ENCODE measurements at regions not wholly inside any gene's neighbourhood (a gene's known extent, or its start where the extent isn't known, plus 50 kb on each side); places are given as distances from the start of the nearest gene placed in this dataset.

GRCh38 chr18:24869285-24869684 is 408.8 kb downstream of the HRH4 start:
- H3K27ac Mint-ChIP-seq = no peak overlapping the region
- H3K4me3 Mint-ChIP-seq = no peak overlapping the region
- H3K4me1 Mint-ChIP-seq = no peaks in the 10 kb centered on the region; the same call in 1 of the 2 replicates
- TF ChIP-seq JAZF1 (CRISPR knock-in tag; IDR thresholded peaks at IDR 0.05) (no peak), MYBL2 (CRISPR knock-in tag; IDR thresholded peaks at IDR 0.05) (no peak), IRF2 (CRISPR knock-in tag; IDR thresholded peaks at IDR 0.05; ENCODE audit: borderline replicate concordance, low read depth) (no peak), ZNF416 (CRISPR knock-in tag; IDR thresholded peaks at IDR 0.05) (no peak), NFATC4 (CRISPR knock-in tag; IDR thresholded peaks at IDR 0.05) (no peak), PREB (CRISPR knock-in tag; IDR thresholded peaks at IDR 0.05; ENCODE audit: borderline replicate concordance) (no peak)
- POLR2A ChIA-PET = no interaction called here
- CTCF ChIA-PET = no interaction called here
- H3K9me3 Mint-ChIP-seq = no peaks in the 10 kb centered on the region
- DNase-seq (ENCODE audit: low spot score) = no peak
- no peaks in the 10 kb centered on the region for H3K36me3 Mint-ChIP-seq
- ATAC-seq = no peak
- H3K27me3 Mint-ChIP-seq (ENCODE audit: low read depth) = no peaks in the 10 kb centered on the region; the same call in 1 of the 2 replicates

GRCh38 chr18:24875286-24875685 is 414.8 kb downstream of the HRH4 start:
- no peak for TF ChIP-seq ZNF423 (CRISPR knock-in tag; IDR thresholded peaks at IDR 0.05)
- no peak for TF ChIP-seq FOXJ3 (CRISPR knock-in tag; IDR thresholded peaks at IDR 0.05; ENCODE audit: borderline replicate concordance)
- no peak for TF ChIP-seq GABPB1 (CRISPR knock-in tag; IDR thresholded peaks at IDR 0.05)
- TF ChIP-seq ATF3 (CRISPR knock-in tag; conservative IDR thresholded peaks at IDR 0.05) = no peak
- no peak for TF ChIP-seq ZNF671 (CRISPR knock-in tag; IDR thresholded peaks at IDR 0.05)
- TF ChIP-seq E2F4 (CRISPR knock-in tag; IDR thresholded peaks at IDR 0.05; ENCODE audit: borderline replicate concordance, low read depth) = no peak
- Mint-ChIP-seq H3K27me3 (ENCODE audit: low read depth) (no peaks in the 10 kb centered on the region), H3K4me3 (no peak overlapping the region), H3K36me3 (no peaks in the 10 kb centered on the region), H3K4me1 (peaks cover 5% of the 10 kb centered on the region), H3K9me3 (peaks cover 6% of the 10 kb centered on the region; the same call in 1 of the 2 replicates), H3K27ac (no peak overlapping the region)
- POLR2A ChIA-PET = no interaction called here
- CTCF ChIA-PET = no interaction called here
- ATAC-seq = peak; percentile 30; the same call in 1 of the 2 replicates
- DNase-seq (ENCODE audit: low spot score) = no peak

GRCh38 chr18:24875777-24876176 is 415.3 kb downstream of the HRH4 start:
- ChIA-PET CTCF (no interaction called here), POLR2A (no interaction called here)
- H3K9me3 Mint-ChIP-seq = peaks cover 8% of the 10 kb centered on the region; the same call in 1 of the 2 replicates
- TF ChIP-seq ZNF232 (CRISPR knock-in tag; IDR thresholded peaks at IDR 0.05) = no peak
- no peak for TF ChIP-seq ELF4 (CRISPR knock-in tag; IDR thresholded peaks at IDR 0.05; ENCODE audit: low read depth)
- TF ChIP-seq HMGA2 (CRISPR knock-in tag; IDR thresholded peaks at IDR 0.05) = no peak
- no peak for TF ChIP-seq FOXP4 (CRISPR knock-in tag; IDR thresholded peaks at IDR 0.05)
- no peaks in the 10 kb centered on the region for H3K27me3 Mint-ChIP-seq (ENCODE audit: low read depth)
- peaks cover 5% of the 10 kb centered on the region for H3K4me1 Mint-ChIP-seq
- H3K27ac Mint-ChIP-seq = no peak overlapping the region
- DNase-seq (ENCODE audit: low spot score) (no peak), ATAC-seq (no peak)
- no peaks in the 10 kb centered on the region for H3K36me3 Mint-ChIP-seq
- no peak overlapping the region for H3K4me3 Mint-ChIP-seq

- no peak overlapping the region for H3K27ac Mint-ChIP-seq
- TF ChIP-seq ARID4B (CRISPR knock-in tag; IDR thresholded peaks at IDR 0.05; ENCODE audit: borderline replicate concordance) (no peak), GRHL2 (CRISPR knock-in tag; IDR thresholded peaks at IDR 0.05; ENCODE audit: insufficient replicate concordance, severe bottlenecking) (no peak), HMGA2 (CRISPR knock-in tag; IDR thresholded peaks at IDR 0.05) (no peak), ZNF232 (CRISPR knock-in tag; IDR thresholded peaks at IDR 0.05) (no peak), CBFB (CRISPR knock-in tag; IDR thresholded peaks at IDR 0.05; ENCODE audit: low read depth) (no peak), SP1 (CRISPR knock-in tag; conservative IDR thresholded peaks at IDR 0.05) (no peak)
Observed at GRCh38 chr18:24876266-24876665, 415.8 kb downstream of the HRH4 start.

More at GRCh38 chr18:24876266-24876665, 415.8 kb downstream of the HRH4 start:
- H3K27me3 Mint-ChIP-seq (ENCODE audit: low read depth) = no peaks in the 10 kb centered on the region
- H3K4me3 Mint-ChIP-seq = no peak overlapping the region
- H3K4me1 Mint-ChIP-seq = peaks cover 5% of the 10 kb centered on the region
- DNase-seq (ENCODE audit: low spot score) (no peak), ATAC-seq (no peak)
- H3K36me3 Mint-ChIP-seq = no peaks in the 10 kb centered on the region
- H3K9me3 Mint-ChIP-seq = peaks cover 8% of the 10 kb centered on the region; the same call in 1 of the 2 replicates
- CTCF ChIA-PET = no interaction called here
- POLR2A ChIA-PET = no interaction called here

Measured in WTC11 (cell line).